HG02571 (cell line): ENCODE measurements at regions not wholly inside any gene's neighbourhood (a gene's known extent, or its start where the extent isn't known, plus 50 kb on each side); places are given as distances from the start of the nearest gene placed in this dataset.
"Not testable (repeated sequence)": the region's sequence is repeated elsewhere in the genome, so short reads cannot be mapped to it uniquely, and the experiment has no call there.

Experiments
- ATAC-seq: cut with Tn5 transposase; IDR thresholded peaks from one replicate; pipeline ENCODE4 v1.9.1; 2021; ENCODE audit warnings: mild to moderate bottlenecking, moderate library complexity; ENCODE audit not compliant: unreplicated experiment

DNA sequence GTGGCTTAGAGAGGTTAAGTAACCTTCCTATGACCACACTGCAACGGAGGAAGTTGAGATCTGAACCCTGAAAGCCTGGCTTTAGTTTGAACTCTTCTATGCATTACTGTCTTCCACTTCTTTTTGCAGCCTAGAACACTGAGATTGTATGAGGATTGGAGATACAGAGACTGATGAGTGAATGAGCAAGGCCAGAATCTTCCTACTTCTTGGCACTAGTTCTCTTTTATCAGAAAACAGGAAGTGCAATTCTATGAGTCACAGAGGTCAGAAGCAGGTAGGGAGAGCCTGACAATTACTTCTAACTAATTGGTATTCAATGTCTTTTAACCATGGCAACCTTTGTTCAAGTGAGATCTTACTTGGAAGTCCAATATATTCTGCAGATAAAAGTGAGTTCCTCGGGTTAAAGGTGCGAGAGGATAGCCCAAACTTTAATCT lies 219.0 kb downstream of the SHQ1 start:
- ATAC-seq: no peak

DNA sequence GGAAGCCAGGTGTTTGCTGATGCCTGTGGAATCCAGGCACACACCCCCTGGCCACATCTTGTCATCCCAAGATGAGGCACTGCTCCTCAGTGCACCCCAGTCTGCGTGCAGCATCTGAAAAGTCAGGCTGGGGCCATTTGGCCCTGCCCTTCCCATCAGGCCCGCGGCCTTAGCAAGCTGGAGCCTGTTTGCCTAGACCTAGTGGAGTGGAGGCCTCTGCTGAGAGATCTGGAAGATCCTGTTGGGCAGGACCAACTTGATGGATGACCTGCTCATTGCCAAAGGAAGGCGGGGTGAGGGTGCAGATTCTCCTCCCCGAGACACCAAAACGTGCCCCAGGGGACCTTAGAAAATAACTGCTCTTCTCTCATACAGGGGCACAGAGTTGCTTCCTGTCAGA lies 220.2 kb downstream of the SHQ1 start:
- ATAC-seq: no peak

DNA sequence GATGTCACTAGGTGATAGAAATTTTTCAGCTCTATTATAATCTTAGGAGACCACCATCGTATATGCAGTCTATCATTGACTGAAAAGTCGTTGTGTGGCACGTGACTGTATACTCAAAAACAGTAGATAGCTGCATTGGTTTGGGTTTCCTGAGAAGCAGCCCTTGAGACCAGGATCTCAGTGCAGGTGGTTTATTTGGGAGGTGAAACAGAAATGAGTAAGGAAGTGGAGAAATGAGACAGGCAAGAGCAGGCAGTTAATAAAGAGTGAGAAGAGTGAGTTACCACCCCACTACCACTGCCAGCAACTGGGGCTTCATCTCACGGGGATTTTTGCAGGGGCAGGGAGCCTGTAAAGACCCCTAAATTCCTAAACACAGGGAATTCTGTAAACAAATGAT lies 221.0 kb downstream of the SHQ1 start:
- ATAC-seq: no peak

DNA sequence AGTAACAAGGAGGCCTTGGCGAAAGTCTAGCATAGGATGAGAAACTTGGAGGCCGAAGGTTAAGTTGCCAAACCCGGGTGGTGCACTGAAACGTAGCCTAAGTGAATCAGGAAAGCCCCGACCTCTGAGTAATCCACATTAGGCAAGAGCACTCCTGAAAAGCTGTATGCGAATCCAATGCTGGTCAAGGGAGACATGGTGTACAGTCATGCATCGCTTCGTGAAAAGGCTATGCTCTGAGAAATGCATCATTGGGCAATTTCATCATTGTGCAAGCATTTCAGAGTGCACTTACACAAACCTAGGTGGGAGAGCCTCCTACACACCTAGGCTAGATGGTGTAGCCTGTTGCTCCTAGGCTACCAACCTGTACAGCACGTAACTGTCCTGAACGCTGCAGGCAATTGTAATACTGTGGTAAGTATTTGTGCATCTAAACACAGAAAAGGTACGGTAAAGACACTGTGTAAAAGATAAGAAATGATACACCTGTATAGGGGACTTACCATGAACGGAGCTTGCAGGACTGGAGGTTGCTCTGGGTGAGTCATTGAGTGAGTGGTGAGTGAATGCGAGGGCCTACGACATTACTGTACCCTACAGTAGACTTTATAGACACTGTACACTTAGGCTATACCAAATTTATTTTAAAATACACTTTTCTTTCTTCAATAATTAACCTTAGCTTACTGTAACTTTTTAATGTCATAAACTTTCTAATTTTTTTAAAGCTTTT lies 222.5 kb downstream of the SHQ1 start:
- no peak for ATAC-seq

DNA sequence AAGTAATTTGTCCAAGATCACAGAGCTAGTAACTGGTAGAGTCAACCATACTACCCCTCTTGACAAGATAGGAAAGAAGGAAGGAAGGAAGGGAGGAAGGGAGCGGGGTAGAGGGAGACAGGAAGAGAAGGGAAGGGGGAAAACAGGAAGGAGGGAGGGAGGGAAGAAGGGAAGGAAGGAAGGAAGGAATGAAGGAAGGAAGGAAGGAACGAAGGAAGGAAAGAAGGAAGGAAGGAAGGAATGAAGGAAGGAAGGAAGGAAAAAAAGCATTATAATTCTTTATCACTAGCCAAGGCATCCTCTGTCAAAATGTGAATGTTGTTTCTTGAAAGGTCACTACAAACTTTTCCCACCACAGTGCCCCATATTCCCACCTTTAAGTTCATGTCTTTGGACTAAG lies 223.6 kb downstream of the SHQ1 start:
- no peak for ATAC-seq

DNA sequence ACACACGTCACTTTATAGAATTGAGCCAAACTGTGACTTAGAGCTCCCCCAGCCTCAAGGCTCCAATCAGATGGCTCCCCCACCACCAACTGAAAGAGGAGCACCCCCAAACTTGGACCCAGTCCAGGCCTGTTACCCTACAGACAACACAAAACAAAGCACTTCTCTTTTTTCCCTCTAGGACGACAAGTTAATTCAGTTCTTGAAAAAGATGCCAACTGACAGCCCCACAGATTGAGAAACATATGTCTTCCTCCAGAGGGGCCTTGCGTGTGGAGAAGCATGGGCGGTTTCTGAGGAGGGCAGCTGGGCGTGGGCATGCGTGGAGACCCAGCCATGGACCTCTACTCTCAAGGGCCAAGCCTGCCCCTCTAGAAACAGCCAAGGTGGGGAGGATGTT lies 229.5 kb downstream of the SHQ1 start:
- no peak for ATAC-seq

DNA sequence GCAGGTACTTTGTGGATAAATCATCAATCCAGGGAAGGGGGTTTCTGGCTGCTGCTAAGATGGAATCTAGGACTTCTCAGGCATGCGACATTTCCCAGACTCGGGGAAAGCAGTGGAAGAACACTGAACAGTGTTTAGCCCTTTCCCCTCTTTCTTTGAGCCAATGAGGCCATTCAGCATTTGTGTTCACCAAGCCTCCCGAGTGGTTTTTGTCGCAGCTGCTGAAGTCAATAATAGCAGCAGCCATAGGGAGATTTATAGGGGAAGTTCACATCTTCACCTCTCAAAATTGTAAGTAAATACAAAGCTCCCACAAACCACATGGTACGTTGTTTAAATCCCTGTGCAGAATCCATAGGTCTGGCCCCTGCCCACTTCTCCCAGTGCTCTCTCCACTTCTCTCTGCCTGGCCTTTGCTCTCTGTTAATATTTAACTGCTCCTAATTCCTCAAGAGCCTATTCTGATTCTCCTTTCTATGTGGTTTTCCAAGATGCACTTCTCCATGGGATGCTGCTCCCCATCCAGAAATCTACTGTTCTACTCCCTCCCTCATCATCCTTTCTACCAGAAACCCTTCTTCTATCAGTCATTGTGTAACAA lies 230.7 kb downstream of the SHQ1 start:
- ATAC-seq: no peak

DNA sequence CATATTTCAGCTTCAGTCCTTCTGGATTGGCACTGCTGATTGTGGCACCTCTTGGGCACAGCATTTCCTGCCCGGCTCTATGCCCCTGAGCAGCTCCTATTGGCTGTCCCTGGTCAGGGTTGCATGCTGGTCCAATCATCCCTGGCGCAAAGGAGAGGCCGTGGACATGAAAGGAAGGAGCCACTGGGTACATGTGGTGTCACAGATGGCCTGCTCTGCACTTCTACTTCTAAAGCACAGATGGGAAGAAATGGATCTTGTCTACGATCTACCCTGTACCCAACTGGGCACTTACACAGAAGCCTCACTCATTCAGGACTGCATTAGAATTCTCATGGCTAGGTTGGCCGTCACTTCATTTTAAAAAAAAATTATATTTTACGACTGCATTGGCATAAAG lies 232.5 kb downstream of the SHQ1 start:
- ATAC-seq: no peak

DNA sequence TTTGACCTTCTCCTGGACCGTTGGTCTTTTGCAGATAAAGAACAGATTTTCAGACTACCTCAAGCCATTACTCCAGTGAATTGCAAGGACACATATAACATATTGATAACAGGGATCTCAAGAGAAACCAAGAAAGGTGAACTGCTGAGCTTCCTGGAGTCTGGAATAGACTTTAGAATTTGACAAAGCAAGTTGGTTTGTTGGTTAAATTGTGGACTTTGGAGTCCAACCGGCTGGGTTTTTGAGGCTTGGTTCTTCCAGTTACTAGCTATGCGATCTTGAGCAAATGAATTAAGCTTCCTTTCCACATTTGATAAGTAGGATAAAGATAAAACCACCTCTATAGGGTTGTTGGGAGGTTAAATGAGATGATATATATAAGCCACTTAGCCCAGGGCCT lies 233.1 kb downstream of the SHQ1 start:
- ATAC-seq: no peak

DNA sequence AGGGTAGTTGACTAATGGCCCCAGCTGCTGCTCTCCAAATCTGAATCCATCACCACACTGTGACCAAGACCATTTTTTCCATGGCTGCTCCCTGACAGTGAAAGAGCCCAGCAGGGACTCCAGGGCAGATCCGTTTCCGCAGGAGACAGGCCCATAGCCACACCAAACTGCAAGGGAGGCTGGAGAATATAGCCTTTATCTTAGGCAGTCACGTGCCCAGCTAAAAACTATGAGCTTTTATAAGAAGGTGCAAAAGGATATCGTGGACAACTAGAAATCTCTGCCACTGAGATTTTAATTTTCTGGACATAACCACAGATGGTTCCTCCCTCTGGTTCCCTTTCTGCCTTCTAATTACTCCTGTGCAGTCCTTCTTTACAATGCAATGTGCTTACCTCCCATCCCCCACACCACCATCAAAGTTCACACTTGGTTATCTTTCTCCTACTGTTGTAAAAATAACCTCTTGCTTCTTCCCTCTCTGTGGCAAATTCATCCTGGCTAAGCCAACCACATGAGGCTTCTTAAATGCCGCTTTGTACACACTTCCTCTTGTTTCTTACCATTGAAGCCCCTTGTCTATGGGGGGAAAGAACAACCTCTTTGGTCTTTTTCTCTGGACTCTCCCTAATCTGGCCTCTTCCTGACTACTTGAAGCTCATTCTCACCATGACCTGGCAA lies 233.7 kb downstream of the SHQ1 start:
- no peak for ATAC-seq

DNA sequence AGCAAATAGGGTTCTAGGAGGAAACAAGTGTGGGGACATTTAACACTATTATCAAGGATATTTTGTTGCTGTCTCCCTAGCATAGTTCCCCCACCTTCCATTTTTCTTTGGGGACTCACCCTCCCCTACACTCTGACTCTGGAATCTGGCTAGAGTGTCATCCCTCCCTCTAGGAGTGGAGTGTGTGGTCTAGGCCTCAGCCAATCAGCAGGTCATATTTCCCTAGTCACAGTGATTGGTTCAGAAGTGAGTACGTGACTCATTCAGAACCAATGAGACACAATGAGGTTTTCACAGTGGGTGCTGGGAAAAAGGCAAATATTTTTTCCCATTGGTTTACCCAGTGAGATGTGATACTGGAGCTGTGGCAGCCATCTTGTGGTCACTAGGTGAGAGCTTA lies 234.4 kb downstream of the SHQ1 start:
- ATAC-seq: no peak

DNA sequence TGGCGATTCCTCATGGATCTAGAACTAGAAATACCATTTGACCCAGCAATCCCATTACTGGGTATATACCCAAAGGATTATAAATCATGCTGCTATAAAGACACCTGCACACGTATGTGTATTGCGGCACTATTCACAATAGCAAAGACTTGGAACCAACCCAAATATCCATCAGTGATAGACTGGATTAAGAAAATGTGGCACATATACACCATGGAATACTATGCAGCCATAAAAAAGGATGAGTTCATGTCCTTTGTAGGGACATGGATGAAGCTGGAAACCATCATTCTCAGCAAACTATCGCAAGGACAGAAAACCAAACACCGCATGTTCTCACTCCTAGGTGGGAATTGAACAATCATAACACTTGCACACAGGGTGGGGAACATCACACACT lies 239.1 kb downstream of the SHQ1 start:
- not testable (repeated sequence) for ATAC-seq

DNA sequence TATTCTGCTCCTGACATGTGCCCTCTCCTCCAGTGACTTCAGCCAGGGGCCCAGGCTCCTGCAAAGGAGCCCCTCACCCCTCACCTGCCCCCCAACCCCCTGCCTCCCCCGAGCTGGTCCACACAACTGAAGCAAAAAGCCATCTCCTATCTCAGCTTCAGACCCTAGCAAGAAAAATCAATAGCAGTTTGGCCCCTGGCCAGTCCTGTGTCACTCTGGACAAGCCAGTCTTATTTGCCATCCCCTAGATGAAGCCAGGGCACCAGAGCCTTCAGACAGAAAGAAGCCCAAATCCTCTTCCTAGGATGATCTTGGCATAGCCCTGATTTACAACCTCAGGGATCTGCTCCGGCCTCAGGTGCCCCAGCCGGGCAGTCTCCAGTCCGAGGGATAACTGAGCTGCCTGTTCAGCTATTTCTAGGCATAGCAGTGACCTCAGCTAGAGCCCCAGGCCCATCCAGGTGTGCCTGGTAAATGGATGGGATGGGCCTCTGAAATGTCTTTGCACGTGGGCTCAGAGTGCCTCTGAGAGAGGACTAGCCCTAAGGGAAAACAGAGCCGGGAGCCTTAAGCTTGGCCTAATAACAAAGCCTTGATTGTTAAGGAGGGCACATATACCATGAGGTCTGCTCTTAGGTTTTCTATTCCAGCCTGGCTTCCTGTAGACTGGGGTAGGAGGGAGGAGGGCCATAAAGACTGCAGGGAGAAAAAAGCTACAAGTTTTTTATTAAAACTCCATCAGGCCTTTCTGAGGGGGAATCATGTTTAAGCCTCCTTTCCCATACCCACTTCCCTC lies 242.0 kb downstream of the SHQ1 start:
- no peak for ATAC-seq

DNA sequence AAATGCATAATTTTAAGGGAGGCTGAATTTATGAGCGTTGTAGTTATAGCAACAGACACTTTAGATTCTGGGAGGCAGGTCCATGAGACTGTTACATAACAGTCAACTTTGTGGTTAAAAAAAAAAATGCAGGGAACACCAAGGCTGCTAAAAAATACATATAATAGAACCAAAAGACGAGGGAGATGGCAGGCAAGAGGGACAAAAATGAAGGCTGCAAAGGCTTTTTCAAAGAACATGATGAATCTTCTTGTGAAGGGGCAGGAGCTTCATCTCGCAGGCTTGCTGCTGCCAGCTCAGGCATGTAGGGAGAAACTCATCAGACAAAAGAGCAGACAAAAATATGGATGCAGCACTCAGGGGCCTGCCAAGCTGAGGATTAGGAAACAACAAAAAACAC lies 243.9 kb downstream of the SHQ1 start:
- no peak for ATAC-seq

DNA sequence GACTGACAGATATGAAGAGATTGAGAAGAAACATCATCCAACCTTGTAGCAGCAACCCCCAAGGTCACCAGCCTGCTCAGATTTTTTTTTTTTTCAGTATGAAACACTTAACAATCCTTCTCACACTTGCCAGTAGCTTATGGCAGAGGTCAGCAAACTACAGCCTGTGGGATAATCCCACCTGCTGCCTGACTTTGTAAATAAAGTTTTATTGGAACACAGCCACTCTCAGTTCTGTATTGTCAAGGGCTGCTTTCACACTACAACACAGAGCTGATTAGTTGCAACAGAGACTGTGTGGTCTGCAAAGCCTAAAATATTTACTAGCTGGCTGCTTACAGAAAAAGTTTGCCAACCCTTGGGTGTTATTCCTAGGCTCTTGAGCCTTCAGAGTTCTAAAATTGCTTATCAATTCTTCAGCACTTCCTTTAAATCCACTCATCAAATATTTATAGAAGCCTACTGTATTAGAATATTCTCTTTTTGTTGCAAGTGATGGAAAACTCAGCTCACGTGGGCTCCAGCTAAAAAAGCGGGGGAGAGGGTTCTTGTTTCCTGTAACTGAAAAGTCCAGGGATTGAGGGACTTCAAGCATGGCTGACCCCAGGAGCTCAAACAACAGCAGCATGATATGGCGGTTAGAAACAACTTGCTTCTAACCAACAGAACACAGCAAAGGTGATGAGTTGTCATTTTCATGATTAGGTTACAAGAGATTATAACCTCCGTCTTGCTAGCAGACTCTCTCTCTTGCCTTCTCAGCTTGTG lies 246.1 kb downstream of the SHQ1 start:
- ATAC-seq: no peak

DNA sequence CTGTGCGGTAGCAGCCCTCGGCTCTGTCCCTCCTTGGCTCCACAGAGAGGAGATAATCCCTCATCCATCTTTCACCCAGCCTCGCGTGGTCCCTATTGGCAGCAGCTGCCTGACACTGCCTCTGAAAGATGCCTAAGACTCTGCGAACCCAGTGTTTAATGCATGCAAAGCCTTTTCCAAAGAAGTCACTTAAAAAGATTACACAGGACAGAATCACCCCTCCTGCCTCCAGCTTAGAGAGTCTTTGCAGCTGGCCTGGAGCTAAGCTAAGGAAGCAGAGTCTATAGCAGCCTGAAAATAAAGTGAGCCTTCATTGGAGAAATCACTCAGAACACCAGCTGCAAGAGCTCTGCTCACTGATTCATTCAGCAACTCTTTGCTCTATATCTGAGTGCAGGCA lies 247.2 kb downstream of the SHQ1 start:
- ATAC-seq: no peak

DNA sequence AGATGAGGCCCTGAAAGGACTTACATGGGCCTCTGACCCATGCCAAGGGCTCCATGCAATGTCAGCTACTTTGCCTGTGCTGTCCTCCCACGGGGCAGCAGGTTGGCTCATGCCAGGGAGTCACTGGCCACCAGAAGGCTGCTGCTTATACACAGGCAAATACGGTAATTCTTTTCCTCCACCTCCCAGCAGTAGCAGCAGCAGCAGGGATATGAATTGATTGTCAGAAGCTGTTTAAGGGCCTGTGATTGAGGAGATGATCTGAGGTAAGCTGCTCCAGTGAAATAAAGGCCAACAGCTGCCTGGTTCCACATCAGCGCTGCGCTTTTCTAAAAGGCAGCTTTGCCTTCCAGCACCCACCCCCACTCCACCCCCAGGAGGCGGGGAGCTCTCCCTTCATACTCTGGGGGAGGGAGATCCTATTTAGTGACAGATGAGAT lies 250.5 kb downstream of the SHQ1 start:
- no peak for ATAC-seq

DNA sequence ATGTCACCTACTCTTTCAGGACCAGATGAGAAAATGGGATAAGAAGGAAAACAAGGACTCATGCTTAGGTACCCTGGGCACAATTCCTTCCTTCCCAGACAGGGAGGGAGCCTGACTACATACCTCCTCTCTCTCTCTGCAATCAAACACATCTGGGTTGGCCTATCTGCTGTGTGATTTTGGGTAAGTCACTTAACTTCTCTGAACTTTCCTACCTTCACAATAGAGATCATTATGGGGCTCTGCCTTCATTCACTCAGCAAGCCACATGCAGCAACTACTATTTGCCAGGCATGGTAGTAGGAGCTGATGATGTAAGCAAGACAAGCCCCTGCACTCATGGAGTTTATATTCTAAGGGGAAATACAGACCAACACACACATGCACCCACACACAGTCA lies 251.2 kb downstream of the SHQ1 start:
- ATAC-seq: no peak

DNA sequence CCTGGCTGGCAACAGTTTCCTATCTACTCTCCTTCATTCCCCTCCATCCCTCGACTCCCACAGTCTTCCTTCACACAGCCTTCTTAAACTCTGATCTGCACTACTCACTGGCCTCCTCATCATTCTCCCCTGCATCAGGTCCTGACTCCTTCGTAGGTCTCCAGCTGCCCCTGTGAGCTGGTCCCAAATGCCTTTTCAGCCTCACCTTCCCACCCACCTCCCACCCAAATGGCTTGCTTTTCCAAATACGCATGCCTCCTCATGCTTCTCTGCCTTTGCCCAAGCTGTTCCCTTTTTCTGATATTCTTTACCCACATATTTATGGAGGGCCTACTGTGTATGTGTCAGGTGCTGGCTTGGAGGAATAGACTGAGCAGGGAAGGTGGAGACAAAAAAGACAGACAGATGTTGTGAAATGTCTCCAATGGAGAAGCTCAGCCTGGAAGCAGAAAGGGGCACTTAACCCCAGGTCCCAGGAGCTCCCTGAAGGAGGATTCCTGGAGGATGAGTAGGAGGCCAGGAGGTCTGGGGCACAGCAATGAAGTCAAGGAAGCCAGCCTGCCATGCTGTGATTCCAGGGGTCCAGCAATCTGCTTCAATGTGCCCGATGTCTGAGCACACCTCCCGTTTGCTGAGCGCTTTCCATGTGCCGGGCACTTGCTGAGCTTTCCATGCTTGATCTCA lies 252.2 kb downstream of the SHQ1 start:
- no peak for ATAC-seq

DNA sequence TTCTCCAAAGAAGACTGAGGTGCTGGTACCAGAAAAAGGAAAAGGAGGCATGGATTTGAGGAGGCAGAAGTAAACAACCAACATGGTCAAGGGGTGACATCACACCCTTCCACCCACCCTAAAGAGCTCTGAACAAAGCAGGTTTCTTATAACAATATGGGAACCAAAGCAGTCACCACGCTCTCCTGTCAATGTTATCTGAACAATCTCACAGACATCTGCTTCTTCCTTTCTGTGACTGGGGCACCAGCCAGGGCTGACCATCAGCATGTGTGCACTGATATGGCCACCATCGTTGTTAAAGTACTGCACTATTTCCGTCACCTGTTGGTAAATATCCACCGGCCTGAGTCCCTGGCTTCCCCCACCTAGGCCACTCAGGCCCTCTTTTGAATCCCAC lies 252.9 kb downstream of the SHQ1 start:
- ATAC-seq: no peak
